Inflammatory macrophage treated with lipopolysaccharide for 4 hours (primary cell): ENCODE measurements at regions not wholly inside any gene's neighbourhood (a gene's known extent, or its start where the extent isn't known, plus 50 kb on each side); places are given as distances from the start of the nearest gene placed in this dataset.
"Not testable (repeated sequence)": the region's sequence is repeated elsewhere in the genome, so short reads cannot be mapped to it uniquely, and the experiment has no call there.

Source experiments
- DNase-seq: peaks from one replicate; pipeline ENCODE4 v3.0.0-alpha.2; 2020

DNA sequence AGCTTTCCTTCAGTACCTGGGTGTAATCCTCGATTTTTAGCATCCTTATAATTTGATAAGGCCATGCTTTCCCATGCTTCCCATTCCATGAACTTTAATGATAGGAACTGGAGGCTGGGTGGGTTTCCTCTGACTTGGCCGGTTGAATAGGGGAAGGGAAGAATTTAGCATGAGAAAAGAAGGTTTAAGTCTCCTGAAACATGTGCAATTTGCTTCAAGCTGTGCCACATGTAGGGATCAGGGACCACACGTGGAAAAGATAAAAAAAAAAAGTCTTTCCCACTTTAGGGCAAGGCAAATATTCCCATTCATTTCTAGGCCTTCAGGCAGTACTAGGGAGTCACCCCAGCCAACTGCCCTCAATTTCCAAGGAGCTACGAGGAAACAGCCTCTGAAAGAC, 900.3 kb downstream of the DSC3 start:
- DNase-seq = no peak

DNA sequence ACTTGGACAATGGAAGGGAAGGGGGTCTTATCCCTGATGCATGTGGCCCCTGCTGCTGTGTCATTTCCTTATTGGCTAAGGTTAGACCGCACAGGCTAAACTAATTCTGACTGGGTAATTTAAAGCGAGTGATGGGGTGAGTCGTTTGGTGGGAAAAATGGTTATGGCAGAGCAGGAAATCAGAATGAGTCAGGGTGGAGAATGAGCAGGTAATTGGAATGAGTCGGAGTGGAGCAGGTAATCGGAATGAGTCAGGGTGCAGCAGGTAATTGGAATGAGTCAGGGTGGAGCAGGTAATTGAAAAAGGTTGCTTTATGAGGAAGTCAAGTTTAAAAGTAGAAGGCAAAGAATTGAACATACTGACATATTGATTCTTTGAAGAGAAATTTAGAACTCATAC, 901.0 kb downstream of the DSC3 start:
- not testable (repeated sequence) for DNase-seq

DNA sequence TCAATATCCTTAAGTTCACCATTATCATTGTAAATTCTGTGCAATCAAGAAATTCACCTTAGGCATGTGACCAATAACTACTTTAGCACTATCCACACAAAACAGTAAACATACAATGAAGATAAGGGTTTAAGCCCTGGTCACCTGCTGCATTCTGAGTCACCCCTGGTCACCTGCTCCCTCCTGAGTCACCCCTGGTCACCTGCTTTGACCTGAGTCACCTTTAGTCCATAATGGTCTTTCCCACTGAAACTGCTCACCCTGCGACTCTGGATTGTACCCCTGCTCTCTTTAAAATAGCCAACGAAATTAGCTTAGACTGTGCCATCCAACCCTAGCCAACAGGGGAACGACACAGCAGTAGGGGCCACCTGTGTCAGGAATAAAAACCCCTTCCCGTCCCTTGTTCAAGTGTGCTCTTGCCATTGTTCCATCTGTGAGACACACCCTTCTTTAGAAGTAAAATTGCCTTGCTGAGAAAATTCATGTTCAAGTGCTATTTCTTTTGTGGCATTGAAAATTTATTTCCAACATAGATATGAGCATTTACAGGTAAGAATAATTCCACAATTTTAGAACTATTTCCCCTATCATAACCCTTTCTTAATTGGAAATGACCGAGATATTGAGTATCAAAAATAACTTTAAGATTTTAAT, 902.8 kb downstream of the DSC3 start:
- no peak for DNase-seq

DNA sequence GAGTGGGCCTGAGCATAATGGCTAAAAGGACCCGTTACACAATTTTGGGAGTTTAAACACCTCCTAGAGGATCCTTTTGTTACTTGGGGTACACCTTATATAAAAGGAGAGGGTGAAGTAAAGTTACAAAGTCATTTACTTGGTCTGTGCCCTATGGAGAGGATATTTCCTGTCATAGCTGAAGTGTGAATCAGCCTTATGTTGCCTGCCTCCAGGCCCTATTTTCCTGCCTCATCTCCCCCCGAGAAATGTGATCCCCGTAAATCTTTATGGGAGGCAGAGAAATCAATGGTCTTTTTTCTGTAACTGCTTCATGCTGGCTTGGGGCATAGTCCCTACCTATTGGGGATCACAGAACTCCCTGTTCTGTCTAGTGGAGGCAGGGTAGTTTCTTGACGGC, 906.6 kb downstream of the DSC3 start:
- no peak for DNase-seq

DNA sequence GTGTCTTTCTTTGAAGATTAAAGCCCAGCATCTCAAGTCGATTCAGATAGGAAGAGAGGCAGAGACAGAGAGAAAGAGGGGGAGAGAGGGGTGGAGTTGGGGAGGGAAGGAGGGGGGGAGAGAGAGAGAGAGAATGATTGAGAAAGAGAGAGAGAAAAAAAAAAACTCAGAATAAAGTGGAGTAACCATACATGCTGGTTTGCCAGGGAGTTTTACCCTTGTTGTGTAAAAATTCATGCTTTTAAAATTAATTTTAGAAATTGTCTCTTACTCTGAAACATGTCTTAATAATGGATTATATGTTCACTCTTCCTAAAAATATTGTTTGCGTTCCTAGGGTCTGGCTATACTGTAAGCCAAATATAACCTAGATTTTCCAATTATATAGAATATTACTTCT, 908.5 kb downstream of the DSC3 start:
- DNase-seq = no peak

DNA sequence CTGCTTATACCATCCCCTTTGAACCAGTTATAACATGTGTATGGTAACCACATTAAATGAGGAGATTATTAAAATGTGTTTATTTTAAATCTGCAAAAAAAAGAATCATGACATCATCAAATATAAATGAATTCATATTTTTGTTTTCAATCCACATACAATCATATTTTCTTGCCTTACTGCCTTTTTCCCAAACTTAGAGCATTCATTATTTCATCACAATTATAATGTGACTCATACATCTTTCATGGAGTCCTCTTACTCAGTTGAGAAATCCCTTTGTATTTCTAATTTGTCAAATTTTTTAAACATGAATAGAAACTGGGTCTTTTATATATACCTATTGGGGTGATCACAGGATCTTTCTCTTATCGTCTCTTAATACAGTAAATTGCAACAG, 909.6 kb downstream of the DSC3 start:
- DNase-seq = no peak

DNA sequence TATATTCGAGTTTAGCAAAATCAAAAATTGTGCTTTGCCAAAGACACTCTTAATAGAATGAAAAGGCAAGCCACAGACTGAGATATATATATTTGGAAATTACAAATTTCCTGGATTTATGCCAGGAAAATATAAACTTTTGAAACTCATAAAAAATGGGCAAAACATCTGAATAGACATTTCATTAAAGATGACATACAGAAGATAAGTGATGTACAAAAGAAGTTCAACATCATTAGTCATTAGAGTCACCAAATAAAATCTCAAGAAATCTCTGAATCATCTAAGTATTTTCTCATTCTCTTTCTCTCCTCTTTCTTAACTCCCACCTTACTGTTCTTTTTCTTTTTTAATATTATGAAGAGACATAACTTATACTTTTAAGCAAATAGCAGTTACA, 921.1 kb downstream of the DSC3 start:
- DNase-seq = no peak

DNA sequence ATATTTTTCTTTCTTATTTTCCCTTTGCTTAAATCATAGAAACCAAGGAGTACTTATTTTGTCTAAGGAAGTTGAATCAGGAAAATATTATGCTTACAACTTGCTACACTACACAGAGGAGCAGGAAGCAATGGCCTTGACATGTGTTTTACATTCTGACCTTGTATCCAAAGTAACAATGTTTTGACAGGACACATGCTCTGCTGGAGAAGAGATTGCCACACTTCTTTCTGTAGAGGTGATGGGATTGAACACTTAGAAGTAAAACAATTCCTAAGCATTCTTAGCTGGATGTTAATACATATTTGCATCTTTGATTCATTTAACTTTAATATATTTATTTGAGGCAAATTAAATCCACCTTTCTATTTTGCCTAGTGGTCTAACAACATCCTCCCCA, 929.1 kb downstream of the DSC3 start:
- DNase-seq = no peak

DNA sequence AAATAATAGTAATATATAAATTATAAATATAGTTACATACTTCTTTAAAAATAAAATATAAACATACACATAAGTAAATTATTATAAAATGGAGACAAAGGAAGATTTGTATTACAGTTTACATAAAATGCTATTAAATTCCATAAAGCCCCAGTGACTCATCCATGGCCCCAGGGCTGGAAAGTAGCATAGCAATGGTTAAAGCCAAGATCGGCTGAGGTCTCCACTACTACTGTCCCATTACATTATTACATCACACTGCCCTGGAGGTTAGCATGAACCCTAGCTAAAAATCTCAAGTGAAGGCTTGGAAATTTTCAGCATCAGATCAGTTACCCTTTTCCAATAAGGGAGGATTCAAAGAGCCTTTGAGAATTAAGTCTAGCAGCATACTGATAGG, 936.2 kb downstream of the DSC3 start:
- no peak for DNase-seq

DNA sequence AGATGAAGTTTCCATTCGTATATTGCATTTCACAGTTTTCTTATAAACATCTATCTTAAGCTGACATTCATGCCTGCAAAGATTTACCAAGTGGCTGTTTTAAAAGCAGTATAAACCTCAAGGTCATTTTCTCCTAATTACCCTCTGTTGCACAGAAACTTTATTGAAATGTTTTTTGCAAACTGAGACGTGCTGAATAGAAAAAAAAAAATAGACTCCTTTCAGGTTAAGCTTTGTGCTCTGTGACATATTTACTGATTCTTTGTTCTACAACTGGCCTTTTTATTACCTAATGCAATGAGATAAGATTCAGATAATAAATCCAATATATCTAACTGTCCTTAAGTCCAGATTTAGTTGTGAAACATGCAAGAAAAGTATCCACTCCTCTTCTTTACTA, 938.7 kb downstream of the DSC3 start:
- DNase-seq = no peak

DNA sequence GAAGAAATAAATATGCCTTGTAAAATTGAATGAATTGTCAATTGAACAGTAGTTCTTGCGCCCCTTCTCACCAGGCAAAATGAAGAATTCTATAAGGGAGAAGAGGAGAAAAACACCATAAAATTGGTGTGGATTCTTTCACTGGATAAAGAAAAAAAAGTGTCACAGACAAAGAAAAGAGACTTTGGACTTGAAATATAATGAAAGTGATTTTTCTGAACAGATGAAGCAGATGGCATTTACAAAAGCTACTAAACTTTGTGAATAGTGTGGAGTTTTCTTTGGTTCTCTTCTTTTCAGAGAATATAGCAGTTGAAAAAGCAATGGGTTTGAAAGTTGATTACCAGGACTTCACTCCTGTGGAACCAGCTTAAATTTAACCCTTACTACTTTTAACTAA, 945.7 kb downstream of the DSC3 start:
- DNase-seq = no peak

DNA sequence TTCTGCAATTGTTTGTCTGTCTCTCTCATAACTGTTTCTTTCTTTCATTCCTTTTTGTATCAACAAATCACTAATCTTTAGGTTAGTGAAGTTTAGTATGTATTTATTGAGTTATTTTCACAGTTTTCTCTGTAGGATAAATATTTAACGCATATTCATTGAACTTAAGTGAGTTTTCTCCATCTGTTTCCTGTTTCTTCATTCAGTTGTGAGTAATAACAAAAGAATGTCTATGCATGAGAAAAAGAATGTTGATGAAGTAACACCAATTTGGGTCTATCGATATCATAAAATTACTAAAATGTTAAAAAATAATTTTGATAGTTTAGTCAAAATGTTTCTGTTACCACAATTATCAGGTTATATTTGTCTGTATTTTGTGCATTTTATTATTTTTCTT, 948.0 kb downstream of the DSC3 start:
- DNase-seq = no peak

DNA sequence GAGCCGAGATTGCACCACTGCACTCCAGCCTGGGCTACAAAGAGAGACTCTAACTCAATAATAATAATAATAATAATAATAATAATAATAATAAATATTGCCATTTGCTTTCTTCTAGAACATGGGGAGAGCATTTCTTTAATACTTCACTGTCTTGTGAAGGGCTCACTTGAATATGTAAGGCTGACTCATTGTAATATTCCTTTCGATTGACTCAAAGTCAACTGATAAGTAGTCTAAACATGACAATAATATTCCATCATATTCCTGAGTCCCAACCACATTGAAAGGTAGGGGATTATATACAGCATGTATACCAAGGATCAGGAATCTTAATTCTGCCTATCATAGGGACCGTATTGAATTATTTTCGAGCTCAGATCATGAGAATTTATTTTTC, 949.2 kb downstream of the DSC3 start:
- no peak for DNase-seq

DNA sequence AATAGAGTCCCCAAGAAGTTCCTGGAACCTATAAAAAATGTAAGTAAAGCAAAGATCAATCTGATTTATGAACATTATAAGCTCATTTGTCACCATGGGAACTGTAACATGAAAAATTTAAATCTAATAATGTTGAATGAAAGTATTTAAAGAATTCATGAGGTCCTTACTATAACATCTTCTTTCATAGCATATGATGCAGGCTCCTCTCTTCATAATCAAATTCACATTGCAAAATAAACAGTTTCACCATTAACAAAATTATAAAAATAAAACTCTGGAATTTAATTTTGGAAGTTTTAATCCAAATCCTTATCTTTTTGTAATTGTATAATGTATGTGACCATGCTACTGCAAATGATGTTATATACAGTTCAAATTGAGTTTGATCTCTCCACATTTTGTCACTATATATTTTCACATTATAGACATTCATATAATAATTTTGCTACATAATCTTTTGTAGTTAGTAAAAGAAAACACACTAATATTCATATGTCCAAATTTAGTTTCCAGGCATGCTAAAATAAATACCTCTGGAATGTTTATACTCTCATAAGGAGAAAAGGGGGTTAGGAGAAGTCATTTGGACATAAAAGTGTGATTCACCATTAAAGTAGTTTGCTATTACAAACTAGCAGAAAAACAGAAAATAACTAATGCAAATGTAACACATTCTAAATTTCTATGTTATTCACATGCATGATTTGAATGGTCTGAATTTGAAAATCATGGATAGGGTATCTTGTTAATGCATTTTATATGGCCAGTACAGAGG, 954.1 kb downstream of the DSC3 start:
- DNase-seq = no peak

DNA sequence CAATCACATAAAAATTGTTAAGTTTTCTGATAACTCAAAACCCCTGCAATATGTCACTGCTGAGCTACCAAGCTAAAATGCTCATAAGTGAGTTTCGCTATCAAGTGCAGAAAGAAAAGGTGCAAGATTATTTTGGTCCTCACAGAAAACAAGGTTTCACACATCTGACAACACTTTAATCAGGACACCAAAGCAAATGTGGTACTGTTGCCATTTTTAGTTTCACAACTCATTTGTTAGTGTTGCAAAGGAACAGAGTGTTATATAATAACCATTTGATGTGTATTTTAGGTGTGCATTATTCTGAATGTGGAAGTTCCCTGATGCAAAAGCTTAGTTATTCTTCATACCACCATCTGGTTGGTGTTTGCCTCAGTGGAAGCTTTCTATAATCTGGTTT, 956.2 kb downstream of the DSC3 start:
- DNase-seq = no peak

DNA sequence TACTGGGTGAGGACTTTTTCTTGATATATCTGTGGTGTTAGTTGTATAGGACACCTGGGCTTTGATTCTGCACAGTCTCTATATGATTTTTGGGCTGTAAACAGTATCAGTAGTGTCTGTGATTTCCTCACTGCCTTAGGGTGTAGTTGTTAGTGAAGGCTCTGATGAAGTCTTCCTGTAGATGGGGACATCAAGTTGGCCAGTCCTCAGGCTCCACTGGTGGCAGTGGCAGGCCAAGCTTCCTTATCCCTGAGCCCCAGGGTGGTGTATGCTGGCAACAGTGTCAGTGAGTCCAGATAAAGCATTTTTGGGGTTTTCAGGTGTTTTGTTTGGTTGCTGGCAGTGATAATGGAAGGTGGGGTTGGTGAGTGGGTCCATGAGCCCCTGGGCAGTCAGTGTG, 961.4 kb downstream of the DSC3 start:
- DNase-seq = no peak

DNA sequence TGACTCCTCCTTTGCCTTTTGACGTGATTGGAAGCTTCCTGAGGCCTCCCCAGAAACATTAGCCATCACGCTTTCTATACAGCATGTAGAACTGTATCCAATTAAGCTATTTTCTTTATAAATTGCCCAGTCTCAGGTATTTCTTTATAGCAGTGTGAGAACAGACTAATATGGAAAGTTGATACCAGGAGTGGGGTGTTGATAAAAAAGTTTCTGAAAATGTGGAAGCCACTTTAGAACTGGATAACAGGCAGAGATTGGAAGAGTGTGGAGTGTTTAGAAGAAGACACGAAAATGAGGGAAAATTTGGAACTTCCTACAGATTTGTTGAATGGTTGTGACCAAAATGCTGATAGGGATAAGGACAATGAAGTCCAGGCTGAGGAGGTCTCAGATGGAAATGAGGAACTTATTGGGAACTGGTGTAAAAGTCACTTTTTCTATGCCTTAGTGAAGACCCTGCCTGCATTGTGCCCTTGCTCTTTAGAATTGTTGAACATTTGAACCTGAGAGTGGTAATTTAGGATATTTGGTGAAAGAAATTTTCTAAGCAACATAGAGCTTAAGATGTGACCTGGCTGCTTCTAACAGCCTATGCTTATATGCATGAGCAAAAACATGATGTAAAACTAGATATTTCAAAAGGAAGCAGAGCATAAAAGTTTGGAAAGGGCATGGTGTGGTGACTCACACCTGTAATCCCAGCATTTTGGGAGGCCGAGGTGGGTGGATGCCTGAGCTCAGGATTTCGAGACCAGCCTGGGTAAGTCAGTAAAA, 969.7 kb downstream of the DSC3 start:
- DNase-seq = no peak

DNA sequence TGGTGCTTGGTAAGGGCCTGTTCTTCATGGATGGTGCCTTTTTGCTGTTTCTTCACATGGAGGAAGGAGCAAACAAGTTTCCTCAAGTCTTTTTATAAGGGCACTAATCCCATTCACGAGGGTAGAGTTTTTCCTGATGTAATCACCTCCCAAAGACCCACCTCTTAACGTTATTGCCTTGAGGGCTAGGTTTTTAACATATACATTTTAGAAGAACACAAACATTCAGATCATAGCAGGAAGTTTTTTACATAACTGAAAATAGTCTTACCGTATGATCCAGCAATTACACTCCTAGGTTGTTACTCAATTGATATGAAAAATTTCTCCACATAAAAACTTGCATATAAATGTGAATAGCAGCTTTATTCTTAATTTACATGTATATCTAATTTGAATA, 976.3 kb downstream of the DSC3 start:
- DNase-seq = no peak

DNA sequence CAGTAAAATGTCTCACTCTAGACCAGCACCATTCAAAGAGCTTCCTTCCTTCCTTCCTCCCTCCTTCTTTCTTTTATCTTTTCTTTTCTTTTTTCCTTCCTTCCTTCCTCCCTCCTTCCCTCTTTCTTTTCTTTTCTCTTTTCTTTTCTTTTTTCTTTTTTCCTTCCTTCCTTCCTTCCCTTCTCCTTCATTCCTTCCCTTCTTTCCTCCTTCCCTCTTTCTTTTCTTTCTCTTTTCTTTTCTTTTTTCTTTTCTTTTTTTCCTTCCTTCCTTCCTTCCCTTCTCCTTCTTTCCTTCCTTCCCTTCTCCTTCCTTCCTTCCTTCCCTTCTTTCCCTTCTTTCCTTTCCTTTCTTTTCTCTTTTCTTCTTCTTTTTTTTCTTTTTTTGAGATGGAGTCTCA, 985.1 kb downstream of the DSC3 start:
- no peak for DNase-seq

DNA sequence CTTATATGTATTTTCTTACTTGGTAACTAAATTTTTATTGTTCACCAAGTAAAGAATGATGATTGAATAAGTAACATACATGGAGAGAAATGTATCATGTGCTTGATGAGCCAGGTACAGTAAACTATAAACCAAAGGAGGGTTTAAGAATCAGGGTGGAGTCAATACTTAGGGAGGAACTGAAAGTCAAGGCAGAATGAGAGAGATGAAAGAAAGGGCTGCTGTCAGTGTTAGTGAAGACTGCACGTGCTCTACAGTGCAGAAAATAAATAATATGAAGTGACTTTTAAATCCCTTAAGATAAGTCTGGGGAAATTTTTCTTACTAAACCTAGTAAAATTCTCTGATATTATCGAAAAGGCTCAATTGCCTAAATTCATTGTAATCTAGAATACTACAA, 986.0 kb downstream of the DSC3 start:
- no peak for DNase-seq

DNA sequence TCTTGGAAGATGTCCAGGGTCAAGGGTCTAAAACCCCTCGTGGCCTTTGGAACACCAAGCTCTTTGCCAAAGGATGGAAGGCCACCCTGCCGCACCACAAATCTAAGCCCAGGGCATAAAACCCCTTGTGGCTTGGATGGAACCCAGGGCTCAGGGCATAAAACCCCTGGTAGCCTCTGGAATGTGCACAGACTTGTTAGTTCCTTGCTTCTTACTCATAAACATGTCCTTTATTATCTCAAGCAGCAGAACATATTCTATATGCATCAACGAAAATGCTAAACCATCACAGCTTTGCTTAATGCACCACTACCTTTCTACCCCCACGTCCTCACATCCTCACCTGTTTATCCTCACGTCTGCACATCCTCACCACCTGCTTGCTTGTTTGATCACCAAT, 998.0 kb downstream of the DSC3 start:
- no peak for DNase-seq

DNA sequence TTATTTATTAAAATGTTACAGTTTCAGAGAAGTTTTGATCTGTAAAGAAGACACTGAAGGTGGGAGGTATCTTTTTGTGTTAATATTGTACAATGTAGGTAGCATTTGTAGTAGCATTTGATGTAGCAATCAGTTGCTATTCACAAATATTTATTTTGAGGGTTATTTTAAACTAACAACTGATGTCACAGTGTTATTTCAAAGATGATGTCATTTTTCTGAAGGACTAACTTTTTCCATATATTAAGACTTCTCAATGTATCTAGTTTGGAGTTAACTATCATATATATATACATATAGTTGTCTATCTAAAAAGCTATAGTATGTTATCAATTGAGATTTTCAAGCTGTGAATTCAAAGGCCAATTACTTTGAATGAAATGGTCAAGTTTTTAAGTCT, 1003.3 kb downstream of the DSC3 start:
- no peak for DNase-seq

DNA sequence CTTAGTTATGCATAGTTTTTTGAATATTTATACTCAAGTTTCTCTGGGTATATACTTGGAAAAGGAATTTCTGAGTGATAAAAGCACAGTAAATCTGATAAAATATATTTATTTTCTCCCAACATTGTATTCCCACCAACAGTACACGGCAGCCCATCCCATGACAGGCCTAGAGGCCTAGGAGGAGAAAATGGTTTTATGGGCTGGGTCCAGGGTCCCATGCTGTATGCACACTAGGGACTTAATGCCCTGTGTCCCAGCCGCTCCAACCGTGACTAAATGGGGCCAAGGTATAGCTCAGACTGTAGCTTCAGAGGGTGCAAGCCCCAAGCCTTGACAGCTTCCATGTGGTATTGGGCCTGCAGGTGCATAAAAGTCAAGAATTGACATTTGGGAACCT, 1007.7 kb downstream of the DSC3 start:
- no peak for DNase-seq

DNA sequence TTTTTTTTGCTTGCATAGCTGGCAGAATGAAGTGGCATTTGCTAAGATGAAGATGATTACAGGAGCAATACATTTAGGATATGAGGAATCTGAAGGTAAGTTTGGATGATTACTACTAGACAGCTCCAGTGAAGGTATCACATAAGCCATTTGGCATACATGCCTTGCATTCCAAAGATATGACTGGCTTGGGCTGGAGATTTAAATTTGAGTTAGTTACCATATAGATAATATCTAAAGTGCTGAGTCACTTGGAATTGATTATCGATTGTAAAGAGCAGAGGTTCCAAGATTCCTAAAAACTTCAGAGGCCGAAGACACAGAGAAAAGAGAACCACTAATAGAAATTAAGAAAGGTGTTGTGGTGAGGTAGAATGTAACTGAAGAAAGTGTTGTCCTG, 1026.4 kb downstream of the DSC3 start:
- DNase-seq = no peak
